GM18507 (cell line): ENCODE measurements at regions not wholly inside any gene's neighbourhood (a gene's known extent, or its start where the extent isn't known, plus 50 kb on each side); places are given as distances from the start of the nearest gene placed in this dataset.
"Not testable (repeated sequence)": the region's sequence is repeated elsewhere in the genome, so short reads cannot be mapped to it uniquely, and the experiment has no call there.

ENCODE experiments used
- DNase-seq: peaks from one replicate; pipeline ENCODE4 v3.0.0; 2011; ENCODE audit warnings: low read depth; ENCODE audit not compliant: insufficient read length; ENCODE audit errors: extremely low spot score
- FAIRE-seq: peaks from 2 replicates; lab custom pipeline; 2011; peaks lifted over from hg19 to GRCh38; lab: Jason Lieb, UNC

DNA sequence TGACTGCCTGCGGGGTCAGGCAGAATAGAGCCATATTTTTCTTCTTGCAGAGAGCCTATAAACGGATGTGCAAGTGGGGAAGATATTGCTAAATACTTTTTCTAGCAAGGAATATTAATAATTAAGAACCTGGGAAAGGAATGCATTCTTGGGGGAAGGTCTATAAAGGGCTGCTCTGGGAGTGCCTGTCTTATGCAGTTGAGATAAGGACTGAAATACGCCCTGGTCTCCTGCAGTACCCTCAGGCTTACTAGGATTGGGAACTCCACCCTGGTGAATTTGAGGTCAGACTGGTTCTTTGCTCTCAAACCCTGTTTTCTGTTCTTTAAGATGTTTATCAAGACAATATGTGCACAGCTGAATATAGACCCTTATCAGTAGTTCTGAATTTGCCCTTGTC, 152.5 kb upstream of the APOOL start:
- not testable (repeated sequence) for DNase-seq, FAIRE-seq

GRCh38 chrX:84856791-84857190, 146.9 kb upstream of the APOOL start:
- FAIRE-seq, DNase-seq: not testable (repeated sequence)

- not testable (repeated sequence) for DNase-seq
Observed at GRCh38 chrX:84858771-84859170, 144.9 kb upstream of the APOOL start.

DNA sequence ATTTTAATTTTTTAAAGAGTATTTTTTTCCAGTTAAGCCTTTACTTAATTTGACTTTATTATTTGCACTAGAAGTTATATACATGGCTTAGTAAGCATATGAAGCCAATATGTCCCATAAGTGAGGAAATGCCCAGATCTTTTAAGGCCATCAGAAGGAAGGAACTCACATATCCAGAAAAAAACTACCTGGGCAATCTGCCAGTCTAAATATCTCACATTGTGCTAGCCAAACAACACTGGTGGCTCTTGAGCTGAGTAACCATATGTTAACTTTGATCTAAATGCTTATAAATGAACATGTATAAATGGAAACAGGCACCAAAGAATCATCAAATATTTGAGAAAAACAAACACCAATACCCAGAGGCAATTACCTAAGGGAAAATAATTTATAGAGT, 138.6 kb upstream of the APOOL start:
- no peak for DNase-seq
- no peak for FAIRE-seq

More at GRCh38 chrX:84858771-84859170, 144.9 kb upstream of the APOOL start:
- not testable (repeated sequence) for FAIRE-seq

- FAIRE-seq, DNase-seq: not testable (repeated sequence)
Observed at GRCh38 chrX:84870281-84870680, 133.4 kb upstream of the APOOL start.

GRCh38 chrX:84872160-84872771, 131.4 kb upstream of the APOOL start:
- not testable (repeated sequence) for DNase-seq, FAIRE-seq

DNA sequence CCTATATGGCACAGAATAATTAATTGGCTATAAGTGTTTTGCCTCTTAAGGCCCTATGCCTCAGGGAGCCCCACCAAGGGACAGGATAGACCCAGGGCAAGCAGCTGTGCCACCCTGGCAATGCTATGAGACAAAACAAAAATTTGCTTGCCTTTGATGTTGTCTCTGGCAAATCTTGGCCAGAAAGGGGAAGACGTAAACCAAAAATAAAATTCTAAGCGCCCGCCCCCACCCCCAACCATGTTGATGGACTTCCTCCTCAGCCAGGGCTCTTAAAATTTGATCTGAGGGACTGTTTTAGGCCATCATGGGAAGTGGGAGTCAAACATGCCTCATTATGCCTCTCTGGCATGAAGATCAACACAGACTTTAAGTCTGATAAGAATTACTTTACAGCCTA, 130.5 kb upstream of the APOOL start:
- FAIRE-seq: no peak
- no peak for DNase-seq

GRCh38 chrX:84876876-84877275, 126.8 kb upstream of the APOOL start:
- FAIRE-seq: no peak

GRCh38 chrX:84893897-84894296, 109.8 kb upstream of the APOOL start:
- FAIRE-seq (no peak), DNase-seq (no peak)

More at GRCh38 chrX:84876876-84877275, 126.8 kb upstream of the APOOL start:
- no peak for DNase-seq

GRCh38 chrX:84907324-84907968, 96.2 kb upstream of the APOOL start:
- peak; percentile 35 for FAIRE-seq
- DNase-seq: no peak

DNA sequence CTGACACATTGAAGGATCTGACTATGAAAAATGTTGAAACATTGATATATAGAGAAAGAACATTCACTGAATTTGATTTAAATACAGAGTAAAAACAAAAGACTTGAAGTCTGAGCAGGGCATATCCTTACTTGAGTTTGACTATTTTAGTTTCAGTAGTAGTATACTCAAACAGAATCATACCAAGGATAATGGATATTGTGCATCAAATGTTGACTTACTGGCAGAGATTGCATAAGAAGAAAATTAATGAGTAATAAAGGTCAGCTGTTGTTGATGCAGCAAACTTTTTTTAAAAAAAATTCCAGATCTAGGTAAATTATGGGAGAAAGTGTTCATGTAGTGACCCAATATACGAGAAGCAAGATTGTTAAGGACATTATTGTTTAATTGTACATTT, 94.5 kb upstream of the APOOL start:
- FAIRE-seq (no peak), DNase-seq (no peak)

- FAIRE-seq (no peak), DNase-seq (no peak)
Observed at GRCh38 chrX:84924624-84925023, 79.1 kb upstream of the APOOL start.

GRCh38 chrX:84932814-84933213, 70.9 kb upstream of the APOOL start:
- DNase-seq (no peak), FAIRE-seq (no peak)

DNA sequence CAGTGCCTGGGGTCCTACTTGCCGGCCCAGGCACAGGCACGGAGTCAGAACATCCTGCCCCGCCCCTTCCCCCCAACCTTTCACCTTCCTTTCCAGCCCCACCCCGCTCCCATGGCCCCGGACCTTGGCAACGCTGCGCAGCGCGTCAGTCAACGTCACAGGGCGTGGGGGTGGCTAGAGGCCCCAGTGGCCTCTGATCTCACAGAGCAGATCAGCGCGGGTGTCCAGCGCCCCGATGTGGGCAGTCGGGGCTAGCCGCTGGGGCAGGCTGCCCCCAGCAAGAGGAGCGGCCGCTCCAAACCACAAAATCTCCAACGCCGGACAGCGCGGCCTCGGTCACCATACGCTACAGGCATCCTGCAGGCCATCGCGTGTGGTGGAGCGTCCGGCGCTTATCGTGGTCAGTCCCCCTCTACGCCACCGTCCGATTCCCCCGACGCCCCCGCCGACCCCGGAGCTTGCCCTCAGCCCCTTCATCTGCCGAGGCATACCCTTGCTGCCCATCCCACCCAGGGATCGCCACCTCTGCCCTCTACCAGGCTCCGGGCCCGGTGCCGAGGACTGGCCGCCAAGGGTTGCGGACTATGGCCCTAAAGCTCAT, 69.6 kb upstream of the APOOL start:
- no peak for FAIRE-seq
- DNase-seq: no peak
